GM19463 (cell line): ENCODE measurements at regions not wholly inside any gene's neighbourhood (a gene's known extent, or its start where the extent isn't known, plus 50 kb on each side); places are given as distances from the start of the nearest gene placed in this dataset.

Experiments
- ATAC-seq: cut with Tn5 transposase; IDR thresholded peaks from one replicate; pipeline ENCODE4 v1.9.1; 2021; ENCODE audit warnings: mild to moderate bottlenecking, moderate library complexity; ENCODE audit not compliant: unreplicated experiment

DNA sequence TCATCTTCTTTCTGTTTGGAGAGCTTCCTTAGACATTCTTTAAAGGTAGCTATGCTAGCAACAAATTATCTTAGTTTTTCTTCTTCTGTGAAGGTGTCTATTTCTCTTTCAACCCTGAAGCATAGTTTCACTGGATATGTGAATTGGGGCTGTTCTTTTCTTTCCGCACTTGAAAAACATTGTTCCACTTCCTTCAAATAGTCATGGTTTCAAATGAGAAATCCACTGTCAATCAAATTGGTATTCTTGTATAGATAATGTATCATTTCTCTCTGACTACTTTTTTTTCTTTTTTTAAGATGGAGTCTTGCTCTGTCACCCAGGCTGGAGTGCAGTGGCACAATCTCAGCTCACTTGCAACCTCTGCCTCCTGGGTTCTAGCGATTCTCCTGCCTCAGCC, 254.0 kb downstream of the ANAPC1 start:
- ATAC-seq, result no peak

GRCh38 chr2:111632661-111633060, 251.3 kb downstream of the ANAPC1 start:
- ATAC-seq, result no peak

DNA sequence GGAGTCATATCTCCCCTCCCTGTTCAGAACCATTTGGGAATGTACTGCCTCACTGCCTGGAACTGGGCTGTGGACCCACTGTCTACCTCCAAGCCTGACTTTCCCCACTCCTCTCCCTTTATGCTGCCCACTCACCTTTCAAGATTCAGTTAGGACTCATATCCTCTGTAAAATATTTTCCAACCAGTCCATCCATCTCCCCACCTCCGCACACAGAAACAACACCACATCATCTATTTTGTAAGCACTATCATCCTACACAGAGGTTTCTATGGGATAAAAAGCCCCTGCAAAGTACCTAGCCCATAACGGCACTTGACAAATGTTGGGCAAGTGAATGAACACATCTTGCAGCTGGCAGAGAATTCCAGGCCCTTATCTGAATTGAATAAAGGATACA, 250.8 kb downstream of the ANAPC1 start:
- no peak for ATAC-seq

GRCh38 chr2:111633643-111634042, 250.3 kb downstream of the ANAPC1 start:
- no peak for ATAC-seq

DNA sequence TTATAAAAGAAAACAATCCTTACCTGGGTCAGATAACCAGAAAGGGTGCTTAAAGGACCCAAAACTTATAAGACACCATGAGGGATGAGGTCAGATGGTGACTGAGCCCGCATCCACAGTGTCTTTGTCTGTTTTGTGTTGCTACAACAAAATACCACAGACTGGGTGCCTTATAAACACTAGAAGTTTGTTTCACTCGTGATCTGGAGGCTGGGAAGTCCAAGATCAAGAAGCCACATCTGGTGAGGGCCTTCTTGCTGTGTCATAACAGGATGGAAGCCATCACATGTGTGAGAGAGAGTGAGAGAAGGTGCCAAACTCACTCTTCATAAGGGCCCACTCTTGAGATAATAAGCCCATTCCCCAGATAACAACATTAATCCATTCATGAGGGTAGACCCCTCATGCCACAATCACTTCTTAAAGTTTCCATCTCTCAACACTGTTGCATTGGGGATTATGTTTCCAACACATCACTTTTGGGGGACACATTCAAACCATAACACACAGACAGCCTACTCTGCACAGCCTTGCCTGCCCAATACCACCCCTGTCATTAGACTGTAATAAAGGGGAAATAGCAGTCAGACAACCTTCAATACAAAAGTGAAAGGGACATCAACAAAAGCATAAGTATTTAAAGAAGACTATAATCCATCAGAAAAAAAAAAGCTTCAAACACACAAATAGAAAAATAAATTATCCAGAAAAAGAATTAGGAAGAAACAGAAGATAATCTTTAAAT, 249.8 kb downstream of the ANAPC1 start:
- no peak for ATAC-seq

- no peak for ATAC-seq
These were observed 248.9 kb downstream of the ANAPC1 start for GRCh38 chr2:111634995-111635538.

DNA sequence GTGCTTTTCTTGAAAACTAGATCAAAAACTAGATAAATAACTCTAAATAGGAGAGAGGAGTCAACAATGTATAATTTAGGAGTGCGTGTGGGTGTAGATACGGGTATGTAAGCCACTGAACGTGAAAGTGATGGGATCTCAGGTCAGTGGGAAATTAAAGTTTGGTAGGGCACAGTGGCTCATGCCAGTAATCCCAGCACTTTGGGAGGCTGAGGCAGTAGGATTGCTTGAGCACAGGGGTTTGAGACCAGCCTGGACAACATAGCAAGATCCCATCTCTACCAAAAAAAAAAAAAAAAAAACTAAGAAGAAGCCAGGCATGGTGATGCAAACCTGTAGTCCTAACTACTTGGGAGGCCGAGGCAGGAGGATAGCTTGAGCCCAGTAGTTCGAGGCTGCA, 247.1 kb downstream of the ANAPC1 start:
- no peak for ATAC-seq

DNA sequence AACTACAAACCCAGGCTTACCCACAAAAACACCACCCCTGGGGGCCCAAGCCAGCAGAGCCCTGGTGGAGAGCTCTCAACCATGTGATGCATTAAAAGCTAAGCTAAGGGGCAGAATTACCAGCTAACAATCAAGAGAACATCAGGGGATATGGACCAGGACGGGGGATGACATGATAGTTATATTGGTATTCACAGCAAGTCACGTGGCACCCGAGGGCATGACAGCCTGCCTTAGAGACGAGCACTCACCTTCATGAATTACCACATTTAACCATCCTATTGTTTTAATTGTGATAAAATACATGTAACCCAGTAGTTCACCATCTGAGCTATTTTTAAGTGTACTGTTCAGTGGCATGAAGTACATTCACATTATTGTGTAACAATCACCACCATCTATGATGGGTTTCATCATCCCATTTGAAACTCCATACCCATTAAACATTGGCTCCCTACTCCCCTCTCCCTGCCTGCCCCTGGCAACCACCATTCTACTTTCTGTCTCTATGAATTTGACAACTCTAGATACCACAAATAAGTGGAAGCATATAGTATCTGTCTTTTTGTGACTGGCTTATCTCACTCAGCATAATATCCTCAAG, 245.6 kb downstream of the ANAPC1 start:
- ATAC-seq, result no peak

DNA sequence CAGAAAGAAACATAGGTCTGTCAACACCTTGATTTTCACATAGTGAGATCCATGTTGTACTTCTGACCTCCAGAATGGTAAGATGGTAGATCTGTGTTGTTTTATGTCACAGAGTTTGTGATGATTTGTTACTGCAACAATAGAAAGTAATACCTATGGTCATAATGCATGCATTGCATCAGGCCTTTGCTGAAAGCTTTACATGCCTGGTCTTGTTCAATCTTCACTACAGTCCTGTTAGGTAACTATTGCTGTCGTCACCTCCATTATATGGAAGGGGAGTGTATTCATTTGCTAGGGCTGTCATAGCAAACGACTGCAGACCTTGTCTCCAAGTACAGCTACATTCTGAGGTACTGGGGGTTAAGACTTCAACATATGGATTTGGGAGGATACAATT, 243.5 kb downstream of the ANAPC1 start:
- no peak for ATAC-seq

DNA sequence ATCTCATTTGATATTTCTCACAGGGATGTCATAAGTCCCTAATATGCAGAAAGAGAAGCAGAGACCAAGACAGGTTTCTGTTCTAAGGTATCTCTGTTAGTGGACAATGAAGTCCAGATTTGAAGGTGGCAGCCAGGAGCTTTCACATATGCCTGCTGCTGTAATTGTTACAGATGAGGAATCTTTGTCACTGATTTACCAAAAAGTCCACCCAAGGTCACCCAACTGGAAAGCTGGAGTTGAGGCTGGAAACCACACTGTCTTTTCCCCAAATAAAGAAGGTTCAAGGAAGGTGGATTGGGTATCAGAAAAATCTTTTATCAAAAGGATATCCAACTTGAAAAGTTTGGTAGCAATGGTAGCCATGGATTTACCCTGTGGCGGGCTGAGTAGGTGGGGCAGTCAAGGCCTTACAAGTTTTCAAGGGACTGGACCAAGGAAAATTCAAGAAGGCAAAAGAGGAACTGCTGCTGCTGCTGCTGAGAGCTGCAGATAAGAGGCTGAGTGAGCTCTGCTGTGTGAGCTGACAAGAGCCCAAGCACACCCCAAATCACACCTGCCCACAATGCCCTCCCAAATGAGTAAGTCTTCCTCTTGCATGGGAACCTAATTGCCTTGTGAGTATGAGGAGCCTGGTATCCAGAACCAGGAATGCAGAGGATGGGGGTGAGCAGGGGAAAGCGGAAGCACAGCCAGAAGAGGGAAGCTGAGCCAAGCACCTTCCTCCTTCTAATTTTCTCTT, 241.2 kb downstream of the ANAPC1 start:
- ATAC-seq, result no peak

DNA sequence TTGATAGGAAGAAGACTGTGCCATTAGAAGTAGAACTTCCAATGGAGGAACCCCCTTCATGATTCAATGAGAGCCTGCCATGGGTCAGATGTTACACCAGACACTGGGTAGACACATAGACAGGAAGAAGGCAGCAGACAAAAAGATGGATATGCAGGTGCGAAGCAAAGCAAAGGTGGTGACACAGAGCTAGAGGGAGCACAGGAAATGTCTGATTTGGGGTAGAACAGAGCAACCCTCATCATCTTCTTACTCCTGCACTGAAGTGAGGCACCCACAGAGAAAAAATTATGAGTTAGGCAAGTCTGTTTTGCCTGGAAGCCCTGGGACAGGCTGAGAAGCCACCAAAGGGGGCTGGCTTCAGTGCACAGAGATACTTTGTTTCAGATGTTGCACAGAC, 240.2 kb downstream of the ANAPC1 start:
- ATAC-seq, result no peak

DNA sequence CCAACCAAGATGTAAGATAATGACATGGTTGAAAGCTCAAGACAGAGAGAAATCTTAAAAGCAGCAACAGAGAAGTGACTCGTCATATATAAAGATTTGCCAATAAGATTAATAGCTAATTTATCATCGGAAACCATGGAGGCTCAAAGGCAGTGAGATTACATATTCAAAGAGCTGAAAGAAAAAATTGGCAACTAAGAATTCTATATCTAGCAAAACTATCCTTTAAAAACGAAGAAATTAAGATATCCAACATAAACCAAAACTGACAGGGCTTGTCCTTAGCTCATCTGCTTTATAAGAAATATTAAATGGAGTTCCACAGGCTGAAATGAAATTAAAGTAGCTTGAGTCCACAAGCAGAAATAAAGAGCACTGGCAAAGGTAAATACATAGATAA, 236.6 kb downstream of the ANAPC1 start:
- ATAC-seq, result no peak

GRCh38 chr2:111652038-111652437, 232.0 kb downstream of the ANAPC1 start:
- ATAC-seq, result no peak

GRCh38 chr2:111652681-111653080, 231.3 kb downstream of the ANAPC1 start:
- ATAC-seq, result no peak

- no peak for ATAC-seq
These were observed 230.8 kb downstream of the ANAPC1 start for GRCh38 chr2:111653103-111653624.

- ATAC-seq, result no peak
These were observed 230.1 kb downstream of the ANAPC1 start for GRCh38 chr2:111653913-111654312.

DNA sequence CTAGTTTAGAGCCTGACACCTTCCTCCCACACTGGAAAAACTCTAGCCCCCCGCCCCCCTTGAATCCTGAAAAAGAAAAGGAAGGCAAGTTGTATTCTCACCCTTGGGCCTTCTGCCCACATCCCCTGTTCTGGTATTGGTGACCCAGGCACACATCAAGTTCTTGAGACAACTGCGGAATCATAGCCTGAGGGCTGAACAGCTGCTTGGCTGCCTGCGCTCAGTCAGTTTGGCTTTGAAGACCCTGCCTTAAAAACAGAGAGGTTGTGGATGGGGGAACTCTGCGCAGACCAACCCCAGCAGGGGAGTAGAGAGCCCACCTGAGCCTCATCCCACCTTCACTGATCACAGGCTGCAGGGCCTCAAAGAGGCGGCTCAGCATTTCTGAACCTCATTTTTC, 229.2 kb downstream of the ANAPC1 start:
- no peak for ATAC-seq

DNA sequence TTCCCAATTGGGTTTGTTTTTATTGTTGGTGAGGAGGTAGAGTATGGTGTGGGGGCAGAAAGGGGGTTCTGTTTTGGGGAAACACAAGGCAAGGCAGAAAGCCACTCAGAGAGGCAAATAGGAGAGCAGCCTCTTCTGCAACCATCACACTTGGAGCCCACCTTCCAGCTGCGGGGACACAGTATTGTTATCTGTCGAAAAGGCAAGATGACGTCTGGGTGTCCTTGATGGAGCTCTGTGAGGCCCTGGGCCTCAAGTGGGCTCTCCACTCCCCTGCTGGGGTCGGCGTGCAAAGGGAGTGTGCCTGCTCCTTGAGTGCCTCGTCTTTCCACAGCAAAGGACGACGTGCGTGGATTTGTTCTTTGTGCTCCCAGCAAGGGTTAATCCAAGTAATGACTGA, 227.6 kb downstream of the ANAPC1 start:
- no peak for ATAC-seq

DNA sequence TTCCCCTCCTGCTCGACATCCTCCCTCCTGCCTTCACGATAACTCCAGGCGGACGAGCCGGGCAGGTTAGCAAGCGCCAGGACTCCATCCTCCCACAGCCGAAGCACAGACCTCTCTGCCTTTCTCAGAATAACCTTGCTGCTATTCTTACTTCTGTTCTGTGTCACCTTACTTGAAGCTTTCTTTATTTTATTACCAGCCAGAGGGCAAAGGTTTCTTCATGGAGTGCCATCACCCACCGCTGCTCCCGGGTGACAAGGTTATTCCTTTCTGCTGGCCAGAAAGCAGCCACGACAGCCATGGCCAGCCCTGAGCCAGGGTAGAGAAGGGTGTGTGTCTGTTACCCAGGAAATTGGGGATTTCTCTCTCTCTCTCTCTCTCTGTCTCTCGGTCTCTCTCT, 227.1 kb downstream of the ANAPC1 start:
- ATAC-seq, result no peak

- no peak for ATAC-seq
These were observed 226.5 kb downstream of the ANAPC1 start for GRCh38 chr2:111657351-111657975.
